ENCODE measurements at regions not wholly inside any gene's neighbourhood (a gene's known extent, or its start where the extent isn't known, plus 50 kb on each side); places are given as distances from the start of the nearest gene placed in this dataset.

DNA sequence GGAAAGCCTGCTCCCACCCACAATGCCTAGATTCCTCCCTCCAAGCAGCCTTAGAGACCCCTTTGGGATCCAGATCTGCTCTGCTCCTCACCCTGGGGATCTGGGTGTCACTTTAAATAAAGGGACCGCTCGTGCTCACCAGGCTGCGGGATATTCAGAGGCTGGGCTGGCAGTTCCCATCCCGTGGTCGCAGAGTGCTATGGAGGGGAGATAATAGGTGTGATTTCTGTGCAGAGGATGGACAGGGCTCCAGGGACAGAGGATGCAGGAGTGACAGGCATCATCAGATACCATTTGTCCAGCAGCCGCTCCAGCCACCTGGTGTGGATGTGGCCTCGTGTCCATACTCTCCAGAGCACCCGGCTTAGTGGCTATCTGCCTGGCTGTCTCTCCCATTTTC, 415.9 kb upstream of the SULF2 start:
- Histone ChIP-seq H3K4me3 (ENCODE audit: low read depth, low read length) (no peak overlapping the region), H3K36me3 (ENCODE audit: control insufficient read depth, insufficient read depth, low read length) (no peaks in the 10 kb centered on the region), H3K27me3 (ENCODE audit: control insufficient read depth, insufficient read depth, low read length) (peaks cover 4% of the 10 kb centered on the region; the same call in 1 of the 2 replicates)
- ChIA-PET CTCF (no interaction called here), POLR2A (no interaction called here)
- TF ChIP-seq, protein P1, sequence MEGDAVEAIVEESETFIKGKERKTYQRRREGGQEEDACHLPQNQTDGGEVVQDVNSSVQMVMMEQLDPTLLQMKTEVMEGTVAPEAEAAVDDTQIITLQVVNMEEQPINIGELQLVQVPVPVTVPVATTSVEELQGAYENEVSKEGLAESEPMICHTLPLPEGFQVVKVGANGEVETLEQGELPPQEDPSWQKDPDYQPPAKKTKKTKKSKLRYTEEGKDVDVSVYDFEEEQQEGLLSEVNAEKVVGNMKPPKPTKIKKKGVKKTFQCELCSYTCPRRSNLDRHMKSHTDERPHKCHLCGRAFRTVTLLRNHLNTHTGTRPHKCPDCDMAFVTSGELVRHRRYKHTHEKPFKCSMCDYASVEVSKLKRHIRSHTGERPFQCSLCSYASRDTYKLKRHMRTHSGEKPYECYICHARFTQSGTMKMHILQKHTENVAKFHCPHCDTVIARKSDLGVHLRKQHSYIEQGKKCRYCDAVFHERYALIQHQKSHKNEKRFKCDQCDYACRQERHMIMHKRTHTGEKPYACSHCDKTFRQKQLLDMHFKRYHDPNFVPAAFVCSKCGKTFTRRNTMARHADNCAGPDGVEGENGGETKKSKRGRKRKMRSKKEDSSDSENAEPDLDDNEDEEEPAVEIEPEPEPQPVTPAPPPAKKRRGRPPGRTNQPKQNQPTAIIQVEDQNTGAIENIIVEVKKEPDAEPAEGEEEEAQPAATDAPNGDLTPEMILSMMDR (IDR thresholded peaks at IDR 0.05; ENCODE audit: insufficient read depth, low read depth, low read length): no peak
- DNase-seq (ENCODE audit: low read depth): no peak

DNA sequence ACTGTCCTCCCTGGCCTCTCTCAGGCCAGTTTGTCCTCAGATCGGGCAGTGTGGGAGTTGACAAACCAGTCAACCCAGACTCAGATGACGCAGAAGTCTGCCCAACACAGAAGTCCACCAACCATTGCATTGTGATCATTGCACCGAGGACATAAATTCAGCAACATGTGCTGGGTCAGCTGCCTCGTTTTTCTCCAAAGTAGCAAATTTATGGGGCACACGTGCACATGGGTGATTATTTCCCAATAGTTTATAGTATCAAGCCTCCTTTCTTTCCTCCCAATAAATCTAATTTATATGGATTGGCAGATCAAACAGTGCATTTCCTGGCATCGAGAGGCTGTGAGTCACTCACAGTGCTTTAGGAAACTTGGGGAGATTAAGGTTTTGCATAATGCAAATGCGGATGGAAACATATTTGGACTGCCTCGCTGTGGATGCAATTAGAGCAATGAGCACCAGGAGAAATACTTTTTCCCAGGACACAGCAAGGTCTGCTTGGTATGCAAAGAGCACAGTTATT, 413.7 kb upstream of the SULF2 start:
- Histone ChIP-seq H3K36me3 (ENCODE audit: control insufficient read depth, insufficient read depth, low read length) (no peaks in the 10 kb centered on the region), H3K27me3 (ENCODE audit: control insufficient read depth, insufficient read depth, low read length) (peaks cover 4% of the 10 kb centered on the region), H3K4me3 (ENCODE audit: low read depth, low read length) (no peak overlapping the region)
- ChIA-PET POLR2A (no interaction called here), CTCF (interaction anchor here (0.8 kb wide), 1 partner anchor 413 kb away, joined by 4 read pairs; no protein-coding TSS in a partner anchor)
- TF ChIP-seq, protein P1 (IDR thresholded peaks at IDR 0.05; ENCODE audit: insufficient read depth, low read depth, low read length): no peak
- DNase-seq (ENCODE audit: low read depth): no peak

DNA sequence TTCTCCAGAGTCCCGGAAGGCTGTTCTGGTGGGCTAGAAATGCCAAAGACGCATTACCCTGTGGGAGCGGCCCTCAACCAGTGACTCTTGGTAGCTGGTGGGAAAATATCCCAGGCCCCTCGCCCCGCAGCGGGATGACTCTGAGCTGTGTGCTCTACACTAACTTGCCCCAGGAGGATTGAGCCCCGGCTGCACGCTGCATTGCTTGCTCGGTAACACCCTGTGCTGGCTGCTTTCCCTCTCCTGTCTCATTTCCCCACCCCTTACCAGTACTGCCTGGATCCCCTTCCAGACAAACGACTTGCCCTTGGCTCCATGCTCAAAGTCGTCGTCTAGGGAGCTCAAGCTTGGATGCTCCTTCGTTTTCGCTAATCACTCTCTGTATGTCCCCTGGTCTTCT, 411.8 kb upstream of the SULF2 start:
- no peak overlapping the region for H3K4me3 ChIP-seq (ENCODE audit: low read depth, low read length)
- DNase-seq (ENCODE audit: low read depth): no peak
- TF ChIP-seq, protein P1 (IDR thresholded peaks at IDR 0.05; ENCODE audit: insufficient read depth, low read depth, low read length): no peak
- CTCF ChIA-PET: no interaction called here
- POLR2A ChIA-PET: no interaction called here
- H3K36me3 ChIP-seq (ENCODE audit: control insufficient read depth, insufficient read depth, low read length): no peaks in the 10 kb centered on the region
- H3K27me3 ChIP-seq (ENCODE audit: control insufficient read depth, insufficient read depth, low read length): peaks cover 2% of the 10 kb centered on the region

DNA sequence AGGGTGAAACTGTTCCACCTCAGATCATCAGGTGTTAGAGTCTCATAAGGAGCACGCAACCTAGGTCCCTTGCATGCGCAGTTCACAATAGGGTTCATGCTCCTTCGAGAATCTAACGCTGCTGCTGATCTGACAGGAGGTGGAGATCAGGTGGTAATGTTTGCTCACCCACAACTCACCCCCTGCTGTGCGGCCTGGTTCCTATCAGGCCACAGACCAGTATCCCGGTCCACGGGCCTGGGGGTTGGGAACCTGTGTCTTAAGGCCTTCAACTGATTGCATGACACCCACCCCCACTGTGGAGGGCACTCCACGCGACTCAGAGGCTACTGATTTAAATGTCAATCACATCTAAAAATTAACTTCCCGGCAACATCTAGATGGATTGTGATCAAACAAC, 411.2 kb upstream of the SULF2 start:
- Histone ChIP-seq H3K4me3 (ENCODE audit: low read depth, low read length) (no peak overlapping the region), H3K36me3 (ENCODE audit: control insufficient read depth, insufficient read depth, low read length) (no peaks in the 10 kb centered on the region), H3K27me3 (ENCODE audit: control insufficient read depth, insufficient read depth, low read length) (peaks cover 2% of the 10 kb centered on the region)
- ChIA-PET POLR2A (no interaction called here), CTCF (no interaction called here)
- no peak for DNase-seq (ENCODE audit: low read depth)
- TF ChIP-seq, protein P1 (IDR thresholded peaks at IDR 0.05; ENCODE audit: insufficient read depth, low read depth, low read length): no peak

DNA sequence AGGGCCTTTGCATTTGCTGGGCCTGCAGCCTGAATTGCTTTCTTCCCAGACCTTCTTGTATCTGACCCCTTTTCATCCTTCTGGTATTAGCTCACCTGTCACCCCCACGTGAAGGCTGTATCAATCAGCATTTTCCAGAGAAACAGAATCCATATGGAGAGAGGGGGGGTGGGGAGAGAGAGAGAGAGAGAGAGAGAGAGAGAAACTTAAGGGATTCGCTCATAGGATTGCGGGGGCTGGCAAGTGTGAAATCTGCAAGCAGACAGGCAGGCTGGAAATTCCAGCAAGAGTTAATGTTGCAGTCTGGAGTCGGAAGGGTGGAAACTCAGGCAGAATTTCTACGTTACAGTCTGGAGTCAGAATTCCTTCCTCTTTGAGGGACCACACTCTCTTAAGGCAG, 410.7 kb upstream of the SULF2 start:
- Histone ChIP-seq H3K4me3 (ENCODE audit: low read depth, low read length) (no peak overlapping the region), H3K27me3 (ENCODE audit: control insufficient read depth, insufficient read depth, low read length) (peaks cover 2% of the 10 kb centered on the region), H3K36me3 (ENCODE audit: control insufficient read depth, insufficient read depth, low read length) (no peaks in the 10 kb centered on the region)
- POLR2A ChIA-PET: no interaction called here
- DNase-seq (ENCODE audit: low read depth): no peak
- TF ChIP-seq, protein P1 (IDR thresholded peaks at IDR 0.05; ENCODE audit: insufficient read depth, low read depth, low read length): no peak
- CTCF ChIA-PET: no interaction called here
